ENCODE measurements at regions not wholly inside any gene's neighbourhood (a gene's known extent, or its start where the extent isn't known, plus 50 kb on each side); places are given as distances from the start of the nearest gene placed in this dataset.

- DNase-seq = no peak
These were observed 435.7 kb upstream of the SETBP1 start for GRCh38 chr18:44245019-44245418.

- no peak for DNase-seq
These were observed 434.7 kb upstream of the SETBP1 start for GRCh38 chr18:44246001-44246400.

- DNase-seq = no peak
These were observed 422.6 kb upstream of the SETBP1 start for GRCh38 chr18:44258086-44258485.

GRCh38 chr18:44258576-44258975 lies 422.1 kb upstream of the SETBP1 start:
- no peak for DNase-seq

- DNase-seq = no peak
These were observed 421.1 kb upstream of the SETBP1 start for GRCh38 chr18:44259610-44260009.

- DNase-seq = no peak
These were observed 415.3 kb upstream of the SETBP1 start for GRCh38 chr18:44265437-44265836.

- DNase-seq = no peak
These were observed 407.4 kb upstream of the SETBP1 start for GRCh38 chr18:44273298-44273697.

GRCh38 chr18:44280479-44280878 lies 400.2 kb upstream of the SETBP1 start:
- no peak for DNase-seq

- DNase-seq = no peak
These were observed 394.6 kb upstream of the SETBP1 start for GRCh38 chr18:44286049-44286448.

- no peak for DNase-seq
These were observed 390.2 kb upstream of the SETBP1 start for GRCh38 chr18:44290366-44290977.

GRCh38 chr18:44298566-44298965 lies 382.1 kb upstream of the SETBP1 start:
- DNase-seq = no peak

GRCh38 chr18:44309185-44309584 lies 371.5 kb upstream of the SETBP1 start:
- DNase-seq = no peak

- no peak for DNase-seq
These were observed 359.8 kb upstream of the SETBP1 start for GRCh38 chr18:44320619-44321460.

GRCh38 chr18:44321868-44322590 lies 358.7 kb upstream of the SETBP1 start:
- DNase-seq = no peak

- no peak for DNase-seq
These were observed 357.6 kb upstream of the SETBP1 start for GRCh38 chr18:44323125-44323524.

- DNase-seq = no peak
These were observed 356.3 kb upstream of the SETBP1 start for GRCh38 chr18:44324361-44324760.

GRCh38 chr18:44325903-44326635 lies 354.6 kb upstream of the SETBP1 start:
- peak; percentile 27 to 36 for DNase-seq

GRCh38 chr18:44331656-44332570 lies 348.8 kb upstream of the SETBP1 start:
- no peak for DNase-seq

GRCh38 chr18:44341759-44342158 lies 338.9 kb upstream of the SETBP1 start:
- no peak for DNase-seq

GRCh38 chr18:44342162-44342561 lies 338.5 kb upstream of the SETBP1 start:
- no peak for DNase-seq

GRCh38 chr18:44342946-44343345 lies 337.7 kb upstream of the SETBP1 start:
- no peak for DNase-seq

GRCh38 chr18:44343570-44343969 lies 337.1 kb upstream of the SETBP1 start:
- no peak for DNase-seq
